ENCODE measurements at regions not wholly inside any gene's neighbourhood (a gene's known extent, or its start where the extent isn't known, plus 50 kb on each side); places are given as distances from the start of the nearest gene placed in this dataset.

GRCh38 chr16:9148374-9149015 lies 57.1 kb downstream of the HAPSTR1 start:
- Histone ChIP-seq H3K36me3 (ENCODE audit: control insufficient read depth, insufficient read depth, low read length) (no peaks in the 10 kb centered on the region), H3K79me2 (ENCODE audit: control insufficient read depth, insufficient read depth, low read length) (no peaks in the 10 kb centered on the region), H3K9ac (ENCODE audit: insufficient read depth in 1 of 2, low read depth in 2 of 2, low read length in 2 of 2) (no peak overlapping the region), H3K27me3 (ENCODE audit: control insufficient read depth in 2 of 2, insufficient read depth in 2 of 2, low read length in 2 of 2) (peaks cover 12 to 26% of the 10 kb centered on the region in 2 experiments; a peak in 3 of 5 replicates), H3K9me1 (ENCODE audit: control insufficient read depth, insufficient read depth, low read length) (no peaks in the 10 kb centered on the region), H3K27ac (ENCODE audit: extremely low read depth, low read depth, low read length) (no peak overlapping the region), H3K9me3 (replicated peaks; ENCODE audit: control insufficient read depth, insufficient read depth, low read depth, low read length) (no peaks in the 10 kb centered on the region), H3K4me2 (ENCODE audit: insufficient read depth, low read length) (no peak overlapping the region), H2AFZ (ENCODE audit: low read depth, low read length) (no peak overlapping the region), H3K4me1 (replicated peaks in 1 of 2; ENCODE audit: control insufficient read depth in 2 of 2, insufficient read depth in 2 of 2, low read length in 2 of 2) (peaks cover 0 to 3% of the 10 kb centered on the region in 2 experiments; a peak in 1 of 5 replicates), H3K4me3 (no peak overlapping the region), H4K20me1 (replicated peaks; ENCODE audit: control insufficient read depth, insufficient read depth, low read length) (no peaks in the 10 kb centered on the region)
- CTCF ChIA-PET (ENCODE audit: low intra/inter-chr PET ratio), result no interaction called here
- DNase-seq (ENCODE audit: extremely low read depth in 1 of 4, low spot score in 3 of 4) (no peak), FAIRE-seq (no peak), ATAC-seq (no peak; the same call in 2 of the 3 replicates)
- WGBS (ENCODE audit: insufficient coverage, low coverage, missing lambda C conversion rate), result 14% methylated on average over 8 of the region's 9 CpGs
- no TSS peak for BruUV-seq (replicated peaks)
- POLR2A ChIA-PET, result interaction anchor here (1.3 kb wide), 1 partner anchor 8 kb away, joined by 3 read pairs; no protein-coding TSS in a partner anchor
- intact Hi-C loops (cut with micrococcal nuclease), result no loop called here
- in situ Hi-C loops (cut with MboI), result no loop called here
- TF ChIP-seq HNRNPUL1 (IDR thresholded peaks at IDR 0.05; ENCODE audit: low read length) (no peak), MAFF (IDR thresholded peaks at IDR 0.05; ENCODE audit: low read length) (no peak), ZNF707 (CRISPR knock-in tag; conservative IDR thresholded peaks at IDR 0.05) (no peak), PATZ1 (CRISPR knock-in tag; IDR thresholded peaks at IDR 0.05; ENCODE audit: borderline replicate concordance) (no peak), CBFB (CRISPR knock-in tag; IDR thresholded peaks at IDR 0.05) (no peak), PKNOX1 (IDR thresholded peaks at IDR 0.05) (peak; percentile 52), ZSCAN29 (IDR thresholded peaks at IDR 0.05) (no peak), TAF1 (IDR thresholded peaks at IDR 0.05; ENCODE audit: control insufficient read depth, extremely low read depth, insufficient read depth, low read length, severe bottlenecking) (no peak), PBX2 (CRISPR knock-in tag; IDR thresholded peaks at IDR 0.05; ENCODE audit: low read depth) (no peak), PBX2 (tag; conservative IDR thresholded peaks at IDR 0.05; ENCODE audit: low read depth) (peak; percentile 48), MAX (CRISPR knock-in tag; IDR thresholded peaks at IDR 0.05) (no peak), KHSRP (IDR thresholded peaks at IDR 0.05) (no peak), PTBP1 (IDR thresholded peaks at IDR 0.05; ENCODE audit: low read depth, low read length) (no peak), MEIS2 (IDR thresholded peaks at IDR 0.05; ENCODE audit: partially characterized antibody) (peak; percentile 71), ARID2 (IDR thresholded peaks at IDR 0.05) (no peak), ZNF3 (CRISPR knock-in tag; IDR thresholded peaks at IDR 0.05) (no peak)
- TF ChIP-seq, protein P1, sequence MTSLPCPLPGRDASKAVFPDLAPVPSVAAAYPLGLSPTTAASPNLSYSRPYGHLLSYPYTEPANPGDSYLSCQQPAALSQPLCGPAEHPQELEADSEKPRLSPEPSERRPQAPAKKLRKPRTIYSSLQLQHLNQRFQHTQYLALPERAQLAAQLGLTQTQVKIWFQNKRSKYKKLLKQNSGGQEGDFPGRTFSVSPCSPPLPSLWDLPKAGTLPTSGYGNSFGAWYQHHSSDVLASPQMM (CRISPR knock-in tag; IDR thresholded peaks at IDR 0.05), result no peak
